H1 (cell line): ENCODE measurements at regions not wholly inside any gene's neighbourhood (a gene's known extent, or its start where the extent isn't known, plus 50 kb on each side); places are given as distances from the start of the nearest gene placed in this dataset.

Experiments
- ASH2L ChIP-seq: fragments of 200-600, 300-600 bp; sonication (generic); IDR thresholded peaks from one replicate; pipeline ENCODE4 v1.7.1; 2017; ENCODE audit warnings: low read length
- ATF3 ChIP-seq: IDR thresholded peaks from 2 replicates; pipeline ENCODE4 v1.6.1; 2011; ENCODE audit warnings: low read depth, mild to moderate bottlenecking, low read length; ENCODE audit not compliant: insufficient read depth
- CTCF ChIP-seq, 3 experiments: IDR thresholded peaks; 1 replicate in 2 of 3; 2 replicates in 1 of 3; pipeline versions ENCODE4 v1.5.1 to v1.6.1; 2011; ENCODE audit warnings: low read length in 3 of 3, mild to moderate bottlenecking in 3 of 3, inconsistent platforms in 2 of 3, low read depth in 1 of 3, moderate library complexity in 1 of 3; ENCODE audit not compliant: insufficient read depth in 1 of 3; ENCODE audit errors: control extremely low read depth in 1 of 3
- EZH2 ChIP-seq: fragments of 200-600 bp; sonication (generic); IDR thresholded peaks from 2 replicates; pipeline ENCODE4 v1.7.1; 2012; ENCODE audit warnings: low read depth, mild to moderate bottlenecking, moderate library complexity, low read length, inconsistent platforms; ENCODE audit not compliant: severe bottlenecking
- GTF2F1 ChIP-seq: IDR thresholded peaks from 2 replicates; pipeline ENCODE4 v1.6.1; 2012; ENCODE audit warnings: low read depth, low read length, improper control_type of control experiment, borderline replicate concordance
- HDAC2 ChIP-seq, 2 experiments: fragments of 300-600 bp in 1 of 2; sonication (generic) in 1 of 2; IDR thresholded peaks; 2 replicates each; pipeline ENCODE4 v1.6.1; 2011 to 2012; ENCODE audit warnings: low read depth in 2 of 2, low read length in 2 of 2, mild to moderate bottlenecking in 2 of 2, moderate library complexity in 2 of 2, borderline replicate concordance in 1 of 2, inconsistent platforms in 1 of 2
- KDM1A ChIP-seq: fragments of 200-600, 300-600 bp; sonication (generic); IDR thresholded peaks from 2 replicates; pipeline ENCODE4 v1.7.1; 2016; ENCODE audit warnings: mild to moderate bottlenecking, low read length, borderline replicate concordance
- POLR2AphosphoS5 ChIP-seq: IDR thresholded peaks from 2 replicates; pipeline ENCODE4 v1.6.1; 2011; ENCODE audit warnings: low read depth, low read length
- SIX5 ChIP-seq: IDR thresholded peaks from 2 replicates; pipeline ENCODE4 v1.6.1; 2011; ENCODE audit warnings: mild to moderate bottlenecking, low read depth, low read length
- SUZ12 ChIP-seq: fragments of 200-600 bp; sonication (generic); IDR thresholded peaks from 2 replicates; pipeline ENCODE4 v1.6.1; 2012; ENCODE audit warnings: mild to moderate bottlenecking, inconsistent platforms, low read length, moderate library complexity, mixed read lengths
- TCF12 ChIP-seq: IDR thresholded peaks from 2 replicates; pipeline ENCODE4 v1.6.1; 2011; ENCODE audit warnings: low read depth, mild to moderate bottlenecking, low read length
- YY1 ChIP-seq: IDR thresholded peaks from 2 replicates; pipeline ENCODE4 v1.6.1; 2011; ENCODE audit warnings: low read depth, mild to moderate bottlenecking, low read length

- TF ChIP-seq CTCF (IDR thresholded peaks at IDR 0.05; ENCODE audit: control extremely low read depth in 1 of 3, insufficient read depth in 1 of 3, low read depth in 1 of 3, low read length in 3 of 3) (no peak), HDAC2 (IDR thresholded peaks at IDR 0.05; ENCODE audit: borderline replicate concordance in 1 of 2, low read depth in 2 of 2, low read length in 2 of 2) (no peak), GTF2F1 (no peak), POLR2AphosphoS5 (no peak), KDM1A (no peak), EZH2 (no peak), YY1 (no peak), TCF12 (no peak), SIX5 (no peak), ATF3 (no peak), ASH2L (no peak), SUZ12 (no peak)
Observed at GRCh38 chrX:100491174-100491573, 81.1 kb upstream of the PCDH19 start.
